NCI-H2171 (cell line): ENCODE measurements at regions not wholly inside any gene's neighbourhood (a gene's known extent, or its start where the extent isn't known, plus 50 kb on each side); places are given as distances from the start of the nearest gene placed in this dataset.
"Not testable (repeated sequence)": the region's sequence is repeated elsewhere in the genome, so short reads cannot be mapped to it uniquely, and the experiment has no call there.

Source experiments
- DNase-seq: peaks from one replicate; lab custom pipeline; 2025; lab: John Stamatoyannopoulos, UW

DNA sequence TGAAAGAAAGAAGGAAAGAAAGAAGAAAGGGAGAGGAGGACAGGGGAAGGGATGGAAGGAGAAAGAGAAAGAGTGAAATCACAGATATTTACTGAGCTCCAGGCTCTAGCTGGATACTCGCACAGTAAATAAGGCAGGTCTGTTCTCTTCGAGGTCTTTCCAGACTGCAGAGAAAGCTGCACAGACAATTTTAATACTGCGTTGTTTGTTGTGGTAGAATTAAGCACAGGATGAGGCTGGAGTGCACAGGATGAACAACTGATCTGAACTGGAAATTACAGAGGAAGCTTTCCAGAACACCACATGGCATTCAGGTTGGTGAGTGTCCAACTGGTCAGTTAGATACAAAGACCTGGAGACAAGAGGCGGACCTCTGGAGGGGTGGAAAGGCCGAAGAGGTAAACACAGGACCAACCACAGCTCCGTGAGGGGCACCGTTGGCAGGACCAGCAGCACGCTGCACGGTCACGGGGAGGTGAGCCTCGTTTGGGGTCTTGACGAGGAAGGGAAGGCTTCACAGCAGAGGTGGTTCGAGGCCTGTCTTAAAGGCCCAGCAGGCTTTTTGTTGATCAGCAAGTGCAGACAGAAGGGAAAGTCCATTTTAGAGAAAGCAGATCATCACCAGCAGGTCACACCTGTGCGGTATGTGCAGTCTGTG lies 121.7 kb downstream of the ATP6V0E2 start:
- not testable (repeated sequence) for DNase-seq

- not testable (repeated sequence) for DNase-seq
Measured at GRCh38 chr7:150000780-150001599, 127.2 kb downstream of the ATP6V0E2 start.

DNA sequence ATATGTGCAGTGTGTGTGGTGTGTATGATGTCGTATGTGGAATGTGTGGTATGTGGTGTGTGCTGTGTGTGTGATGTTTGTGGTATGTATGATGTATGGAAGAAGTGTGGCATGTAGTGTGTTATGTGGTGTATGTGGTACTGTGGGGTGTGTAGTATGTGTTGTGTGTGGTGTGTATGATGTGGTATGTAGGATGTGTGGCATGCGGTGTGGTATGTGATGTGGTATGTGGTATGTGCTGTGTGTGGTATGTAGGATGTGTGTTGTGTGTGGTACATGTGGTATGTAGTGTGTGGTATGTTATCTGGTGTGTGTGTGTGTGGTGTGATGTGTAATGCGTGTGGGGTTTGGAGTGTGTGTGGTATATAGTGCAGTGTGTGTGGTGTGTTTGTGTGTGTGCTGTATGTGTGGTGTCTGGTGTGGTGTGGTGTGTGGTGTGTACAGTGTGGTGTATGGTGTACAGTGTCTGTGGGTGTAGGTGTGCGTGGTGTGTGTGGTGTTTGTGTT lies 129.6 kb downstream of the ATP6V0E2 start:
- no peak for DNase-seq

DNA sequence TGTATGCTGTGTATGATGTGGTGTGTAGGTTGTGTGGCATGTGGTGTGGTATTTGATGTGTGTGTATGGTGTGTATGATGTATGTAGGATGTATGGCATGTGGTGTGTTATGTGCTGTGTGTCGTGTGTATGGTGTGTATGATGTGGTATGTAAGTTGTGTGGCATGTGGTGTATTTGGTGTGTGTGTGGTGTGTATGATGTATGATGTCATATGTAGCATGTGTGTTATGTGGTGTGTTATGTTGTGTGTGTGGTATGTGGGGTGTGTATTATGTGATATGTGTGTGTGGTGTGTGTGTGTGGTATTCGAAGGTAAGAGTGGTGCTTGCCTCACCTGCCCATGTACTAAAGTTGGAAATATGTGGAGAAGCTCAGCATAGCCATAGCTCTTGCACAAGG lies 130.2 kb downstream of the ATP6V0E2 start:
- not testable (repeated sequence) for DNase-seq

- not testable (repeated sequence) for DNase-seq
Measured at GRCh38 chr7:150004843-150005242, 131.1 kb downstream of the ATP6V0E2 start.

GRCh38 chr7:150009620-150010303 lies 136.0 kb downstream of the ATP6V0E2 start:
- not testable (repeated sequence) for DNase-seq

DNA sequence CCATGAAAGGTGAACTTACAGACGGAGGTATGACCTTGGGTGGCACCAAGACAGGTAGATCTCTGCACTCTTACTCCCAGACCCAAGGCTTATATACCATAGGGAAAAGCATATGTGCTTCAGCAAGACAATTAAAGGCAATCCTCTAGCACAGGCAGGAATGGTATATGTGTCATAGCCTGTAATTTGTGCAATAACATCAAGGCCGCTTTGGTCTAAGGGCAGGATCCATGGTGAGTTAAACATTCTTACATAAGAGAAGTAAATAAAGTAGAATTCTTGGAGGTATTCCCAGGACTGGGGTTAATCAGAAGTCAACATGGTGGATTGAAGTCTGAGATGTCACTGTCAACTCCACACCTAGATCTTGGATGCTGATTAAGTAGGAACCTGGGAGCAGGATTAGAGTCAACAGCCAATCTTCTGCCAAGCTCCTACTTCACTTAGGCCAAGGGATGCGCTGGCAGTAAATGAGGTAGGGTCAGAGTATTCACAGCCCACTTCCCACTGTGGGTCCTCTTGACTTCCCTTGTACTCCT lies 143.0 kb downstream of the ATP6V0E2 start:
- not testable (repeated sequence) for DNase-seq

DNA sequence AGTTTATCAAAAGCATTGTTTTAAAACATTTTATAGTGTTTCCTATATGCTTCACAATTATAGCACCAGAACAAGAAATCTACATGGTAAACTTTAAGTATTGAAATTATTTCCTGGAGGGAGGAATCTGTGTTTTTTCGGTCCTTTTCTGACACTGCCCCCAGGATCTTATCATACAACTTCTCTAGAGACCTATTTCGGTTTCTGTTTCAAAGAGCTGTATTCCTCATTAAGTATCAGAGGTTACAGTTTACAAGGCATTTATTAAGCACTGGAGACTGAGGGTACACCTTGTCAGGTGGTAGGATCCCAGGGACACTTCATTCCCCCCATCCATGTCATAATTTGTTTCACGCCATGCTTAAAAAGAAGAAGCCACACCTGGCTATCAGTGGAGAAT lies 146.4 kb downstream of the ATP6V0E2 start:
- not testable (repeated sequence) for DNase-seq

- not testable (repeated sequence) for DNase-seq
Measured at GRCh38 chr7:150024550-150025490, 151.1 kb downstream of the ATP6V0E2 start.

- DNase-seq: not testable (repeated sequence)
Measured at GRCh38 chr7:150025802-150026201, 152.0 kb downstream of the ATP6V0E2 start.

GRCh38 chr7:150028344-150029012 lies 154.7 kb downstream of the ATP6V0E2 start:
- DNase-seq: not testable (repeated sequence)

- not testable (repeated sequence) for DNase-seq
Measured at GRCh38 chr7:150029013-150029389, 155.2 kb downstream of the ATP6V0E2 start.

DNA sequence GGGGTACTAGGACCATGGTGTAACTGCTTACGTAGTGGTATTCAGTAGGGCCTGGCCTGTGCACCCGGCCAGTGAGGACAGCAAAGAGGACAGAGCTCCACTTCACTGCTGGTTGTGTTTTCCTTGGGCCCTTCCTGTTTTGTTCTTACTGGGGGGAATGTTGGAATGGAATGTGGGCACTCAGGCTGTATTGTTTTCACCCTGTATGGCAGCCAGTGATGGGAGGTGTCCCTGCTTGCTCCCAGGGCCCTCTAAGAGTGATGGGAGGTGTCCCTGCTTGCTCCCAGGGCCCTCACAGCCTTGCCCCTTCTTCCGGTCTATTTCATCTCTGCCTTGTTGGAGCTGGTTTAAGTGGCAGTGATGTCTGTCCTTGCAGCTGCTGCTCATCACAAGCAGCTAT lies 158.0 kb downstream of the ATP6V0E2 start:
- DNase-seq: not testable (repeated sequence)

DNA sequence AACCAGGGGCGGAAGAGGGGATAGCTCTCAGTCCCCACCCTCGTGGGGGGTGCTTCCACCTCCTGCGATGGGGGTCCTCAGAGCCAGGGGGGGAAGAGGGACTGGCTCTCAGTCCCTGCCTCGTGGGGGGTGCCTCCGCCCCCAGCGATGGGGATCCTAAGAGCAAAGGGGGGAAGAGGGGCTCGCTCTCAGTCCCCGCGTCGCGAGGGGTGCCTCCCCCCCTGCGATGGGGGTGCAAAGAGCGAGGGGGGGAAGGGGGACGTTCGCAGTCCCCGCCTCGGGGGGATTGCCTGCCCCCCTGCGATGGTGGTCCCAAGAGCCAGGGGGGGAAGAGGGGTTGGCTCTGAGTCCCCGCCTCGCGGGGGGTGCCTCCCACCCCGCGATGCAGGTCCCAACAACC lies 159.9 kb downstream of the ATP6V0E2 start:
- not testable (repeated sequence) for DNase-seq

GRCh38 chr7:150035769-150036168 lies 162.0 kb downstream of the ATP6V0E2 start:
- DNase-seq: not testable (repeated sequence)

- not testable (repeated sequence) for DNase-seq
Measured at GRCh38 chr7:150039061-150039460, 165.3 kb downstream of the ATP6V0E2 start.

- DNase-seq: not testable (repeated sequence)
Measured at GRCh38 chr7:150042281-150042680, 168.5 kb downstream of the ATP6V0E2 start.

DNA sequence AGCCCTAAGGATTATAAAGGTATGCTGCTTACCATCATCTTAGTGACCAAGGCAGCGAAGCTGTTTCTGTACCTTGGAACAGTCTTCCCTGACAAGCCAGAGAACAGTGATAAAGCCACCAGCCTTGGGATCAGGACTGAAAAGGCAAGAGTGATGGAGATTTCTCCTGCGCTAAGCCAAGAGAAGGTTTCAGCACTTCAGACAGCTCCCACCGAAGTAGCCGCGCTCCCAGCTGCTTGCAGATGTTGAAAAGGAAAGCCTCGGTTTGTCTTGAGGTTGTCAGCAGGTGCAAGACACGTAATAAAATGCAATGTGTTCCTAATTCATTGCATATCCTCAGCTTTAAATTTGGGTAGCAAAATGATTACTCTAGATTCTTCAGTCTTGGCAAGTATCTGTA lies 171.0 kb downstream of the ATP6V0E2 start:
- not testable (repeated sequence) for DNase-seq

DNA sequence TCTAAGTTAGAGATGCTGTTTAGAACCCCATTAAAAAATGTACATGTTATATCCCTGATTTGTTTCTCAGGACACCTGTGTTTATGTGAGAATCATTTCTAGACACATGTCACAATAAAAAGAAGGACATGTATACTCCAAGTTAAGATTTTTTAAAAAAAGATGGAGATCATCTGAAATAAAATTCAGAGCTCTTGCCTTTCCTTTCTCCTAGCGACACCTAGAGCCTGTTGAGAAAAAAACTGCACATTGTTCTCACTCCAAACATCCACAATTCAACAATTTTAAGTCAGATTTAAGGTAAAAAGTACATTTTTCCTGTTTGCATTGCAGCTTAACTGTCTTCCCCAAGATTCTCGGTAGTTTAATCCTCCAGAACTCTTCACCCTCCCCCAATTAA lies 171.8 kb downstream of the ATP6V0E2 start:
- not testable (repeated sequence) for DNase-seq
